Central memory CD8-positive, alpha-beta T cell (primary cell): ENCODE measurements at regions not wholly inside any gene's neighbourhood (a gene's known extent, or its start where the extent isn't known, plus 50 kb on each side); places are given as distances from the start of the nearest gene placed in this dataset.
"Not testable (repeated sequence)": the region's sequence is repeated elsewhere in the genome, so short reads cannot be mapped to it uniquely, and the experiment has no call there.

Experiments
- ATAC-seq: fragments of 150-1000 bp; cut with Tn5 transposase; replicated peaks from 2 replicates; pipeline ENCODE4 v1.10.0; 2022; ENCODE audit warnings: mild to moderate bottlenecking, moderate FRiP score, moderate number of reproducible peaks; ENCODE audit not compliant: poor library complexity, severe bottlenecking; ENCODE audit errors: extremely low read depth
- DNase-seq, 2 donors: peaks; one replicate each; pipeline ENCODE4 v3.0.0; 2021; ENCODE audit warnings: low spot score in 2 of 2
- H3K27ac Mint-ChIP-seq: one replicate; pipeline ENCODE4 v1.8.0; 2022; ENCODE audit warnings: low read depth, mild to moderate bottlenecking, moderate library complexity, mixed read lengths
- H3K27me3 Mint-ChIP-seq: one replicate; pipeline ENCODE4 v1.8.0; 2022; ENCODE audit warnings: mixed read lengths
- H3K36me3 Mint-ChIP-seq: one replicate; pipeline ENCODE4 v1.8.0; 2022; ENCODE audit warnings: mild to moderate bottlenecking, moderate library complexity, mixed read lengths; ENCODE audit not compliant: insufficient read depth
- H3K4me1 Mint-ChIP-seq: one replicate; pipeline ENCODE4 v1.8.0; 2022; ENCODE audit warnings: mixed read lengths
- H3K4me3 Mint-ChIP-seq: one replicate; pipeline ENCODE4 v1.8.0; 2022; ENCODE audit warnings: mild to moderate bottlenecking, moderate library complexity, mixed read lengths
- H3K9me3 Mint-ChIP-seq: one replicate; pipeline ENCODE4 v1.8.0; 2022; ENCODE audit warnings: mixed read lengths

DNA sequence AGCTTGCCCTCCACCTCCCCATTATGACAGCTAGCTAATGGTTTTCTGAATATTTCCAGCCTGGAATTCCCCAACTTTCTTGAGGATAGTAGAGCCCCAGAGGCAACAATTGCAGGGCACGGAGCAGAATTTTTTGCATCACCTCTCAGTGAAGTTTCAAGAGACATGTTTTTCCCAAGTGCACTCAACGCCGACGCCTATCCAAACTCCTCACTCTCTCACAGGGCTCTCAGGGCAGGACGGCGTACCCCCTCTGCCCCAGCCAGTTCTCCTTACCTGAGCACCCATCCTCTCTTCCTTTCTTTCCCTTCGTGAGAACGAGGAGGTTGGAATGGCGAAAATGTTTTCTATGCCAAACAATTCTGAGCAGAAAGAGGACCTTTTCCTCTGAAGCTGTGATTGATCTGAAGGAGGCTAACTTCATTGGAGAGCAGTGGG is 83.1 kb upstream of the FOXQ1 start:
- Mint-ChIP-seq H3K4me1 (no peaks in the 10 kb centered on the region), H3K4me3 (no peak overlapping the region), H3K27me3 (peaks cover 35% of the 10 kb centered on the region), H3K27ac (no peak overlapping the region), H3K36me3 (no peaks in the 10 kb centered on the region), H3K9me3 (no peaks in the 10 kb centered on the region)
- DNase-seq, result no peak
- no peak for ATAC-seq

DNA sequence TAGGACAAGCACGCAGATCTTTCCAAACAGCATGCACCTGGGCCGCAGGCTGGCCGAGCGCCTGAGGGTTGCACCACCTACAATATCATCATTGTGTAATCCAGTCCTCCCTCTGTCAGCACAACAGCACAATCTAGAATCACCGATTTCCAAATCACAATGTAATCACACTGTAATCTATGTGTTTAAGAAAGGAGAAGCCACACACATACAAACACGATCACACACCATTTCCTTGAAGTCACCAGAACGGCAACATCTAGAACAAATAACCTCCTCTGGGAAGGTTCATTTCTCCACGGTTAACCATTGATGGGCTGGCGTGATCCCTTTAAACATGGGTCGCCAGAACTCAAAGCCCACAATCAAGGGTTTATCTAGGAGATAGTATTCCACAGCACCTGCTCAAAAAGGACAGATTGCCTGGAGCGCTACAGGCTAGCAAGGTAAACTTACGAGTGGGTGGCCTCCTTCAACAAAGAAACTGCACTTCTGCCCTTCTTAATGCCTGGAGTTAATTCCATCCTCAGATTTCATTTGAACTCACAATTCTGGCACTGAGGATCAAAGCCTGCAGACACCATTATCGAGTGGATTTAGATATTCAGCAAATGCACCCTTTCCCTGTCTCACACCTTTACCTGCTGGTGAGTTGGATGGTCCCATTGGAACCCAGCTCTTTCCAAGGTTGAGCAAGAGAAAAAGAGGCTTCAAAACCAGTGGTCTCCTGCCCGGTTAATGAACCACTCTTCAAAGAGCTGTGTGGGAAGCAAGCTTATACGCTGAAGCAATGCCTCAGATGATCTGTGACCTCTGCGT is 83.8 kb upstream of the FOXQ1 start:
- H3K4me3 Mint-ChIP-seq, result no peak overlapping the region
- H3K27me3 Mint-ChIP-seq, result peaks cover 33% of the 10 kb centered on the region
- H3K27ac Mint-ChIP-seq, result no peak overlapping the region
- DNase-seq (no peak), ATAC-seq (no peak)
- H3K9me3 Mint-ChIP-seq, result no peaks in the 10 kb centered on the region
- no peaks in the 10 kb centered on the region for H3K36me3 Mint-ChIP-seq
- no peaks in the 10 kb centered on the region for H3K4me1 Mint-ChIP-seq

DNA sequence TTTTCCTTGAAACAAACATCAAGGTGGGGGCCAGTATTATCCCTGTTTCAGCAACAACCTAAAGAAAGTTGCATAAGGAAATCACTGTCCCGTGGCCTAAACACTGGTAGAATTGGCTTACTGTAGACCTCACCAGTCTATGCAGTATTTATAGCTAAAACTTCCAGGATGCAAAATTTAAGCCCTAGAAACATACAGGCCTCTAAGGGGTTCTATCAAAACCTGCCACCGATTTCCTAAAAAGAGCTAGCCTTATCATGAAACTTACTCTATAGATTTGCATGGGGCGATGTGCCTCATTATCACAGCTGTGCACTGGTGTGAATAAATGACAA is 84.3 kb upstream of the FOXQ1 start:
- no peak for ATAC-seq
- no peak for DNase-seq
- Mint-ChIP-seq H3K27ac (no peak overlapping the region), H3K9me3 (no peaks in the 10 kb centered on the region), H3K36me3 (no peaks in the 10 kb centered on the region), H3K4me3 (no peak overlapping the region), H3K4me1 (no peaks in the 10 kb centered on the region), H3K27me3 (peaks cover 31% of the 10 kb centered on the region)

DNA sequence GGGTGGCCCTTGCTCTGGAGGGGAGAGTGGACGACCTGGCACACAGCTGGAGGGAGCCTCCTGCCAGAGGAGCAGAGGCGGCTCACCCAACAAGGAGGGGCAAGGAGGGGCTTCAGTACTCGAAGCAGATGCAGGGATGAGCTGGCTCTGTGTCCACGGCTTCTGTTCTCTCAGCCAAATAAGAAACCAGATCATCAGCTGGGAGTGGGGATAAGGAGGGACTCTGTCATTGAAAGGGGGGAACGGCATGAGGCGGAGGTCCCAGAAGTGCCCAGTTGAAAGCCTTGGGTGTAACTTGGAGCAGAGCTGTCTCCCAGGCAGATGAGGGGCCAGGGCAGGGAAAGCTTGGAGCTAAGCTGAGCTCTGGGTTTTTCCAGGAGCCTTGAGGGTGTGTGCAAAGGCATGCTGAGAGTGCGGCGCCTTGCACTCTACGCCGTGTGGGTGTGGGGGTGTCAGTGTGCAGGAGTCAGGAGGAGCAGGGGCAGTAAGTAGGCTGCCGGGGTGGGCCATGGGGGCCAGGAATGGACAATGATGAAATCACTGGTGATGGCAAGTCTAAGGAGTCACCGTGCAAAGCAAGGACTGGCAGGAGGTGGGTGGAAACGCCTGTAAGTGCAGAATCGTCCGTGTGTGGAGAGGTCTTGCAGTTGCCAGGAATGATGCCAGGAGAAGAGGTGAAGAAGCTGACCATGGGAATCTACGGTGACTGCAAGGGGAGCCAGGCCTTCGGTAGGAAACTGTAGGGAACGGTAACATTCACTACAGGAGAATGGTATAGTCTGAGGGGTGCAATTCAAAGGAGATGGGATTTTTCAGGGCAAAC is 85.4 kb upstream of the FOXQ1 start:
- Mint-ChIP-seq H3K9me3 (no peaks in the 10 kb centered on the region), H3K36me3 (no peaks in the 10 kb centered on the region), H3K4me3 (no peak overlapping the region), H3K27me3 (peaks cover 27% of the 10 kb centered on the region), H3K4me1 (no peaks in the 10 kb centered on the region), H3K27ac (no peak overlapping the region)
- DNase-seq, result no peak
- ATAC-seq, result no peak

DNA sequence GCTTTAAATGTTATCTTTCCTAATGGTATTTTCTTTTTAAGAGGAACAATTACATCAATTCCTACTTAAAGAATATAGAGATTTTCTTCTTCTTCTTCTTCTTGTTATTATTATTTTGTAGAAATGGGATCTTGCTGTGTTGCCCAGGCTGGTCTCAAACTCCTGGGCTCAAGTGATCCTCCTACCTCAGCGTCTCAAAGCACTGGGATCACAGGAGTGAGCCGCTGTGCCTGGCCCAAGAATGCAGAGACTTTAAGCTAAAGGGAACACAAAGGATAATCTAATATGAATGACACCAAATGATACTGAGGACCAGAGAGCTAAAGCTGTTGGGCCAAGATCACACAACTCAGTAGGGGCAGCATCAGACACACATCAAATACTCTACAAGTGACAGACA is 87.4 kb upstream of the FOXQ1 start:
- Mint-ChIP-seq H3K4me1 (no peaks in the 10 kb centered on the region), H3K36me3 (no peaks in the 10 kb centered on the region), H3K4me3 (no peak overlapping the region), H3K27ac (no peak overlapping the region), H3K27me3 (peaks cover 35% of the 10 kb centered on the region), H3K9me3 (no peaks in the 10 kb centered on the region)
- DNase-seq (no peak), ATAC-seq (no peak)

DNA sequence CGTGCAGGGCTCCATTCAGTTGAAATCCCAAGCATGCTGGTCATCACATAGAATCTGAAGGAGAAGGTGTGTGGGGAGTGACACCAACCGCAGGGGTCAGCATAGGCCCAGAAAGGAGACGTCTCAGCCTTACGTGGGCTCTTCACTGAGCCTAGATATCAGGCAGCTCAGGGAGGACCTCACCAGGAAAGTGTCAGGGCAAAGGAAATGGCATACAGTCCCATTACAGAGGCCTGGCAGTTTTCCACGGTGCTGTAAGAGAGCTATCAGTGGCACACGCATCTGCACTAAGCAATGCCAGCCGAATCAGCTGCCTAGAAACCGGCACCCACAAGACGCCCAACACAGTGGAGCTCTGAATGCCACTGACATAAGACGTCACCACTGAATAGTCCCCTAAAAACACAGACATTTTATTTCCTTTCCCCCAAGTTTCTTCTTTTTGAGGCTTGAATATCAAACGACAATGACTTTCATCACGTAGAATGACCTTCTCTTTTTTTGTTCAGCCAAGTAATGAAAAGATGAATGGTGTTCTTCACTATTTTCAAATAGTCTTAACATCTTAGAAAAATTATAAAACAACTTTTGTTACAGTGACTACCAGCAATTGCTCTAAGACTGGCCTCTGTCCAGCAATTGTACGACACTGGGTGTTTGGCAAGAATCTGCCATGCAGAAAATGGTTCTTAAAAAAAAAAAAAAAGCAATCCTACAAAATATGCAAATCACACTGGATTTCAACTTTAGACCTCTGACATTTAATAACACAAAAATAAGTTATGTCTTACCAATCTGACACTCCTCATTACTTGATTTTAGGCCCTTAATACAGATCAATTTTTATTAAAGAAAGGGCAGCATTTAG is 88.9 kb upstream of the FOXQ1 start:
- H3K4me1 Mint-ChIP-seq, result no peaks in the 10 kb centered on the region
- ATAC-seq (no peak), DNase-seq (no peak)
- H3K4me3 Mint-ChIP-seq, result no peak overlapping the region
- no peaks in the 10 kb centered on the region for H3K36me3 Mint-ChIP-seq
- H3K27ac Mint-ChIP-seq, result no peak overlapping the region
- no peaks in the 10 kb centered on the region for H3K9me3 Mint-ChIP-seq
- H3K27me3 Mint-ChIP-seq, result peaks cover 35% of the 10 kb centered on the region

DNA sequence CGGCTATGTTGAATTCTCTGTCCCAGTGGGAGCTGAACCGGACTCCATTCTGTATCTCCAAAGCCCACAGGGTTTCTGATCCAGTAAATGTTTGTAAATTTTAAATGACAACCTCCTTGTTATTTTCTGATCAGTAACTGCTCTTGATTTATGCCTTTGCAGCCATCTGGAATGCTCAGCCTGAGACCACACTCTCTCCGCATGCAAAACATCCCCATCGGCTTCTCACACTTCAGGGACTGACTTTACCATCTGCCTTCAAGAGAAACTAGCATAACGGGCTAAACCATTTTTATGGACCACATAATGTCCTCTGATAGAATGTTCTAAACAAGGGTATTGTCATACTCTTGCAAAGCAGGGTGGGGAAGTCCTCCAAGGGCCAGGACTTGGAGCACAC is 94.5 kb upstream of the FOXQ1 start:
- Mint-ChIP-seq H3K4me3 (no peak overlapping the region), H3K27ac (no peak overlapping the region), H3K4me1 (no peaks in the 10 kb centered on the region), H3K9me3 (no peaks in the 10 kb centered on the region), H3K36me3 (no peaks in the 10 kb centered on the region), H3K27me3 (peaks cover 38% of the 10 kb centered on the region)
- DNase-seq, result no peak
- ATAC-seq, result no peak

DNA sequence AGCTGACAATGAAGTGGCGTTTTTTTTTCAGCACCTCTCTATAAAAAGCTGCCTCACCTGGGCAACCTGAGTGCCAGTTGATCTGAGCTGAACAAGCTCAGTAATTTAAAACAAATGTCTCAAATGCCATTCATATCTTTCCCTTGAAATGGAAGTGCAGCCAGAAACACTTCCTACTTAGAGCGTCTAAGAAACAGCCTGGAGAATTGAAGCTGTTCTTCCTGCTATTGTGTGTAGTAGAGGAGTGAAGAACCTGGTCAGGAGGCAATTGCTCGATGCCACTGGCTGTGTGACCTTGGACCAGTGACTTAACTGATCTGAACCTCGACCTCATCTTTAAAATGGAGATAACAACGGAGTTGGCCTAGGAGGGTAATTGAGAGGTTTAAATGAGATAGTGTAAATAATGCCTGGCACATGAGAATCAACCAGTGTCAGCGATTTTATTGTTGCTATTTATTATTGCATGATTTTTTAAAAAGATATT is 95.4 kb upstream of the FOXQ1 start:
- ATAC-seq, result no peak

DNA sequence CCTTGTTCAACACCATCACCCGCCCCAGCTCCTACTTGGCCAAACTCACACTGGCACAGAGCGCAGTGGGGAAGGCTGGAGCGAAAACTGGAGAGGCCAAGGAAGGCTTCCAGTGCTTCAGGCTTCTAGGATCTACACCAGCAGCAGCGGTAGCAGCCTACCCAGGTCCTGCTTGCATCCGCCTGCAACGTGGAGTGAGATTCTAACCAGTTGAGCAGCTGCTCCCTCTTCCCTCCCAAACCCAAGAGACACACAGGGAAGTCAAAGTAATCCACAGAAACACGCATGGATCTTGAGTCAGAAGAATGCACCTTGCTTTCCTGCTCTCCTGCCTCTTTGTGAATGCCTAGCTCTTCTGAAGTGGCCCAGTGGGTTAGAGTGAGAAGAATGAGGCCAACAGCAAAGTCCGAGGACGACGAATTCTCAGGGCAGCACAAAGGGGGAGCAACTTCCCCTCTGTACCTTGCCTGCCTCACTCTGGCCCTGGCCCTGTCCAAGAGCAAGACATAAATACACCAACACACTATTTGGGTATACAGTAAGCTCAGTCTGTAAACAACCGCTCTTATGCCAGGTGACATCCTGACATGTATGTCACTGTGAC is 95.9 kb upstream of the FOXQ1 start:
- Mint-ChIP-seq H3K4me3 (no peak overlapping the region), H3K27me3 (peaks cover 38% of the 10 kb centered on the region), H3K4me1 (no peaks in the 10 kb centered on the region), H3K27ac (no peak overlapping the region), H3K36me3 (no peaks in the 10 kb centered on the region), H3K9me3 (no peaks in the 10 kb centered on the region)
- DNase-seq, result no peak
- ATAC-seq, result no peak

More for the DNA sequence above, 95.4 kb upstream of the FOXQ1 start:
- H3K27me3 Mint-ChIP-seq, result peaks cover 38% of the 10 kb centered on the region
- H3K27ac Mint-ChIP-seq, result no peak overlapping the region
- H3K4me3 Mint-ChIP-seq, result no peak overlapping the region
- no peak for DNase-seq
- H3K36me3 Mint-ChIP-seq, result no peaks in the 10 kb centered on the region
- H3K9me3 Mint-ChIP-seq, result no peaks in the 10 kb centered on the region
- H3K4me1 Mint-ChIP-seq, result no peaks in the 10 kb centered on the region

DNA sequence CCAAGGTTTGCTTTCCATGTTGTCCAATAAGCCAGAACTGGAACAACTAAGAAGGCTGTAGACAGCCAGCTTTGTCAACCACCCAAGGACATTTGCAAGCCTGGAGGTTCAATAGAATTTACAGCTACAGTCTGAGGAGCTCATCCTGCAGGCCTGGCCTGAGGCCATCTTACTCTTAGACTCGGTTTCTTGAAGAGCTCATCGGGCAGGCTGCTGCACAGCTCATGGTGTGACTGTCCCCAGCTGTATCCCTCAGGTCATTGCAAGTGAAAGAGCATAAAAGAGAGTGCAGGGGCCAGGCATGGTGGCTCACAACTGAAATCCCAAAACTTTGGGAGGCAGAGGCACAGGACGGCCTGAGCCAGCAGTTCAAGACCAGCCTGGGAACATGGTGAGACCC is 96.9 kb upstream of the FOXQ1 start:
- H3K4me3 Mint-ChIP-seq, result no peak overlapping the region
- no peaks in the 10 kb centered on the region for H3K9me3 Mint-ChIP-seq
- peaks cover 32% of the 10 kb centered on the region for H3K27me3 Mint-ChIP-seq
- H3K36me3 Mint-ChIP-seq, result no peaks in the 10 kb centered on the region
- H3K27ac Mint-ChIP-seq, result no peak overlapping the region
- no peaks in the 10 kb centered on the region for H3K4me1 Mint-ChIP-seq
- ATAC-seq (no peak), DNase-seq (no peak)

DNA sequence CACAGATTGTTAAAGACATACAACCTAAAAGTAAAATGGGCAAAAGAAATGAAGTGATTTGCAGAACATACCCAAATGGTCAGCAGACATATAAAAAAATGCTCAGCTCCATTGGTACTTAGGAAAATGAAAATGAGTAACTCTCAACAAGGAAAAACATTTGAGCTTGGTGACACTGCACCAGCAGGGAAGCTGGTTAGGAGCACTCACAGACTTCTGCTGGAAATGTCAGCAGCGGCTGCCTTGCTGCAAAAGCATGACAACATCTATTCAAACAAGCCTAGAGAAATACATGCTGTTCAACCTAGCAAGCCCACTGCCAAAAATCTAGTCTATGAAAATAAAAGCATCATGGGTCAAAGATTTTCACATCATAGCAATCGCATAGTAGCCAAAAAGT is 99.0 kb upstream of the FOXQ1 start:
- Mint-ChIP-seq H3K27ac (no peak overlapping the region), H3K4me1 (no peaks in the 10 kb centered on the region), H3K36me3 (no peaks in the 10 kb centered on the region), H3K27me3 (peaks cover 37% of the 10 kb centered on the region), H3K4me3 (no peak overlapping the region), H3K9me3 (no peaks in the 10 kb centered on the region)
- ATAC-seq (no peak), DNase-seq (no peak)

DNA sequence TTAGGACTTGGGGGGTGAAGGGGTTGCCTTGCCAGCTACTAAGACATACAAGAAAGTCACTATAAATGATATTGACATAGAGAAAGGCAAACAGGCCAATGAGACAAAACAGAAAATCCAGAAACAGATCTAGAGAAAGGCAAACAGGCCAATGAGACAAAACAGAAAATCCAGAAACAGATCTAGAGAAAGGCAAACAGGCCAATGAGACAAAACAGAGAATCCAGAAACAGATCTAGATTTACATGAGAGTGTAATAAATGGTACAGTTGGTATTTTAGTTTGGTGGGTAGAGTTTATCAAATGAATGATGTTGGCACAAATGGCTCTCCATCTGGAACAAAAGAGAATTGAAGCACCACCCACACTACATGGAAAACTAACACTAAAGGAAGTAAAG is 99.8 kb upstream of the FOXQ1 start:
- not testable (repeated sequence) for H3K9me3 Mint-ChIP-seq, H3K27ac Mint-ChIP-seq, H3K4me1 Mint-ChIP-seq, H3K36me3 Mint-ChIP-seq, ATAC-seq, DNase-seq, H3K4me3 Mint-ChIP-seq
- peaks cover 37% of the 10 kb centered on the region for H3K27me3 Mint-ChIP-seq
